Pancreas (tissue), 10 donors: ENCODE measurements at regions not wholly inside any gene's neighbourhood (a gene's known extent, or its start where the extent isn't known, plus 50 kb on each side); places are given as distances from the start of the nearest gene placed in this dataset.

ENCODE experiments used
- ATAC-seq, 4 donors: fragments of 200-7000 bp; cut with Tn5 transposase; one replicate each; pipeline versions ENCODE4 v1.8.0 to v1.9.1; 2020; ENCODE audit warnings: mild to moderate bottlenecking in 4 of 4, moderate library complexity in 4 of 4
- DNase-seq, 6 donors: peaks; one replicate each; pipeline ENCODE4 v3.0.0-alpha.2; 2020
- FAIRE-seq: peaks from 2 replicates; lab custom pipeline; 2012; peaks lifted over from hg19 to GRCh38; lab: Jason Lieb, UNC
- H3K27ac ChIP-seq, 4 donors: fragments of 200-600 bp; sonication (generic); 1 replicate in 3 of 4; 2 replicates in 1 of 4; pipeline versions ENCODE4 v1.5.0 to v1.8.0; 2020
- H3K27me3 ChIP-seq, 4 donors: fragments of 200-600 bp; one replicate each; pipeline ENCODE4 v1.8.0; 2021
- H3K36me3 ChIP-seq, 3 donors: fragments of 200-600 bp; sonication (generic) in 1 of 3; one replicate each; pipeline versions ENCODE4 v1.5.0 to v1.8.0; 2020 to 2021
- H3K4me1 ChIP-seq, 3 donors: fragments of 200-600 bp; one replicate each; pipeline ENCODE4 v1.8.0; 2021
- H3K4me3 ChIP-seq, 4 donors: fragments of 200-600 bp; sonication (generic) in 2 of 4; one replicate each; pipeline versions ENCODE4 v1.5.0 to v1.8.0; 2020 to 2021
- H3K9me3 ChIP-seq, 4 donors: fragments of 200-600 bp; one replicate each; pipeline ENCODE4 v1.8.0; 2021
- WGBS, 2 donors: extraction: QIAGEN DNeasy Blood & Tissue Kit; methylation state at CpG; one replicate each; pipeline ENCODE4 v1.1.7; 2013; 5-methylcytosine and 5-hydroxymethylcytosine counted together
- intact Hi-C, 3 donors: fragments of 100-400 bp; cut with DNase I; formaldehyde crosslinking; loops; one replicate each; pipeline versions ENCODE4 v1.11.1 to v1.14.2; 2022
- TF ChIP-seq, protein P1 (sequence below), 4 donors: fragments of 200-600 bp; sonication (generic) in 3 of 4; IDR thresholded peaks; one replicate each; pipeline versions ENCODE4 v1.5.0 to v1.8.0; 2021; ENCODE audit warnings: antibody characterized with exemption in 4 of 4
- donor health status: healthy with polysubstance abuse.
- donor health status: DM: no; HTN: no; CAD: no; lungs with moderate emphysema.
- donor health status: DM: no; HTN: no; CAD: no.
- donor health status: control.
- donor health status: control.
- donor health status: Bipolar disorder and iron deficiency.
- donor health status: DM: yes; HTN: yes; CAD: no.
- donor health status: DM: no; HTN: no; CAD: no.
- donor health status: DM: no; HTN: no; CAD: no.
- donor health status: DM: yes; HTN: yes; CAD: no.

DNA sequence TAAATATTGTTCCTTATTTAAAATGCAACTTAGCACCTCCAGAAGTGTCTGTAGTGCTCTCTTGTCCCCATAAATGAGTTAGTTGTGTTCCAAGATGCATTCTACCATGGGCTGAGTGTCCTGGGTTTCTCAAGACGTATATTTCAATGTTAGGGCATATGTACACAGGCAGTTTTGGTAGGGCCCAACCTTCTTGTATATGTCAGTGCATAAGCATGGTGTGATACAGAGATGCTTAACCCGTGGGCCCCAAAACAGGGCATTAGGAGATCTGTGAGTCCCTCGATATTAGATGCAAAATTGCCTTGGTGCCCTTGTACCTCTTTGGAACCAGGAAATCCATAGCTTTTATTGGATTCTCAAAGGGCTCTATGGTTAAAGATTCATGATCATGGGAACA lies 91.5 kb upstream of the HIVEP1 start:
- H3K27me3 ChIP-seq, result no peaks in the 10 kb centered on the region
- no peak overlapping the region for H3K27ac ChIP-seq
- DNase-seq, result no peak
- ATAC-seq, result no peak
- H3K36me3 ChIP-seq, result no peaks in the 10 kb centered on the region
- H3K9me3 ChIP-seq, result no peaks in the 10 kb centered on the region
- WGBS, 2 donors, result 86 to 95% methylated on average over 3 of the region's 3 CpGs
- TF ChIP-seq, protein P1, sequence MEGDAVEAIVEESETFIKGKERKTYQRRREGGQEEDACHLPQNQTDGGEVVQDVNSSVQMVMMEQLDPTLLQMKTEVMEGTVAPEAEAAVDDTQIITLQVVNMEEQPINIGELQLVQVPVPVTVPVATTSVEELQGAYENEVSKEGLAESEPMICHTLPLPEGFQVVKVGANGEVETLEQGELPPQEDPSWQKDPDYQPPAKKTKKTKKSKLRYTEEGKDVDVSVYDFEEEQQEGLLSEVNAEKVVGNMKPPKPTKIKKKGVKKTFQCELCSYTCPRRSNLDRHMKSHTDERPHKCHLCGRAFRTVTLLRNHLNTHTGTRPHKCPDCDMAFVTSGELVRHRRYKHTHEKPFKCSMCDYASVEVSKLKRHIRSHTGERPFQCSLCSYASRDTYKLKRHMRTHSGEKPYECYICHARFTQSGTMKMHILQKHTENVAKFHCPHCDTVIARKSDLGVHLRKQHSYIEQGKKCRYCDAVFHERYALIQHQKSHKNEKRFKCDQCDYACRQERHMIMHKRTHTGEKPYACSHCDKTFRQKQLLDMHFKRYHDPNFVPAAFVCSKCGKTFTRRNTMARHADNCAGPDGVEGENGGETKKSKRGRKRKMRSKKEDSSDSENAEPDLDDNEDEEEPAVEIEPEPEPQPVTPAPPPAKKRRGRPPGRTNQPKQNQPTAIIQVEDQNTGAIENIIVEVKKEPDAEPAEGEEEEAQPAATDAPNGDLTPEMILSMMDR (IDR thresholded peaks at IDR 0.05), result no peak
- intact Hi-C loops, result no loop called here
- no peak overlapping the region for H3K4me3 ChIP-seq
- FAIRE-seq, result no peak
- no peaks in the 10 kb centered on the region for H3K4me1 ChIP-seq

DNA sequence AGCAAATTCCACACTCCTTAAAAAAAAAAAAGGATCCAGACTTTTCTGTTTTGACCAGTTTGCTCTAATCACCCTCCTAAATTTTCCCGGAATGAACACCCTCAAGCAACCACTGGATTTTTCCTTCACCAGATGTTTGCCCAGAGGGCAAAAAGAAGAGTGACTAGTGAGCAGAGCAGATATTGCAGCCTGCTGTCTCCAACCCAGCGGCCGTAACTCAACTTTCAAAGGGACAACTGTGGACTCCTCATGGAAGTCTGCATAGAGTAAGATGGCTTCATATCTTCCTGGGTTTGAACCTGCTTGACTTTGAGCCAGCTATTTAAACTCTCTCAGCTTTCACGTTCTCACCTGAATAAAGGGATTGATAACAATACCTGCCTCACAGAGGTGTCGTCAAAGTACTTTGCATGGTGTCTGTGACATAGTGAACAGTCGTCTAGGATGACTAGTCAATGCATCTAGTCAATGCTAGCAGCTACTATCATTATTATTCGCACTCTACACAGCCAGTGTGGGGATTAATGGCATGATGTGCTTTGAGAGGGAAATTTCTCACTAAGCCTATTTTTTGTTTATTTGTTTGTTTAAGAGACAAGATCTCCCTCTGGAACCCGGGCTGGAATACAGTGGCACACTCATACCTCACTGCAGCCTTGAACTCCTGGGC lies 92.2 kb upstream of the HIVEP1 start:
- H3K9me3 ChIP-seq, result no peaks in the 10 kb centered on the region
- no peaks in the 10 kb centered on the region for H3K27me3 ChIP-seq
- intact Hi-C loops, result no loop called here
- H3K27ac ChIP-seq, result no peak overlapping the region
- no peak for DNase-seq
- no peaks in the 10 kb centered on the region for H3K4me1 ChIP-seq
- no peak for ATAC-seq
- WGBS, 2 donors, result 78 to 84% methylated on average over 8 of the region's 8 CpGs
- TF ChIP-seq, protein P1 (IDR thresholded peaks at IDR 0.05), result no peak
- H3K4me3 ChIP-seq, result no peak overlapping the region
- no peaks in the 10 kb centered on the region for H3K36me3 ChIP-seq
- FAIRE-seq, result no peak

DNA sequence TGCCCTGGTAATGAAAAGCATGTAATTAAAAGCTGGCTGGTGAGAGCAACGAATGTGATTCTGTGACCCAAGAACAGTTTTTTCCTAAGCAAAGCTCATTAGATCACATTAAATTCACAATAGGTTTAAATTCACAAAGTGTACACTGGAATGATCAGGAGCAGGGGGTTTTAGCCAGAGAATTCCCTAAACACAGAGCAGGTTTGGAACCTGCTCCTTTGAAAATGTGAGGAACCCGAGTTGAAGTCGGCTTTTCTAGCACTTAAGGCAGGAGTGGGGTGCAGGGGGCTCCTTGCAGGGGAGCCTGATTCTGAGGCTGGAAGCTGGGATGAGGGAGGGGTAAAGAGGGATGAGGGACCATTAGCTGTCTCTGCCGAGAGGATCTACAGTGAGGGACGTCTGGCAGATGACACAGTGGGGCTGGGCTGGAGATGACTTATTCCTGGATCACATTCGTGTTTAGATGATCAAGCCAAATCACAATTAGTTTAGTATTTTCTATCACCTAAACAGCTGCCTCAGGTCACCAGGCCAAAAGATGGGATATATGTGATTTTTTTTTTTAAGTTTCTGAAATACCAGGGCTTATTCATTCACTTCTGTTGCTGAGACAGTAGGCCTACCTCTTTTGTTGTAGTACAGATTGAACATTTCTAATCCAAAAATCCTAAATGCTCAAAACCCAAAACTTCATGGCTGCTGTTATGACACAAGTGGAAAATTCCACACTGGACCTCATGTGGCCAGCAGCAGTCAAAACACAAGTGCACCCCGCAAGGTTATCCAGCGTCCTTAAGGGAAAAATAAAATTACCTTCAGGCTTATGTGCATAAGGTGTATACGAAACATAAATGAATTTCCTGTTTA lies 93.1 kb upstream of the HIVEP1 start:
- intact Hi-C loops, result no loop called here
- DNase-seq, result no peak

DNA sequence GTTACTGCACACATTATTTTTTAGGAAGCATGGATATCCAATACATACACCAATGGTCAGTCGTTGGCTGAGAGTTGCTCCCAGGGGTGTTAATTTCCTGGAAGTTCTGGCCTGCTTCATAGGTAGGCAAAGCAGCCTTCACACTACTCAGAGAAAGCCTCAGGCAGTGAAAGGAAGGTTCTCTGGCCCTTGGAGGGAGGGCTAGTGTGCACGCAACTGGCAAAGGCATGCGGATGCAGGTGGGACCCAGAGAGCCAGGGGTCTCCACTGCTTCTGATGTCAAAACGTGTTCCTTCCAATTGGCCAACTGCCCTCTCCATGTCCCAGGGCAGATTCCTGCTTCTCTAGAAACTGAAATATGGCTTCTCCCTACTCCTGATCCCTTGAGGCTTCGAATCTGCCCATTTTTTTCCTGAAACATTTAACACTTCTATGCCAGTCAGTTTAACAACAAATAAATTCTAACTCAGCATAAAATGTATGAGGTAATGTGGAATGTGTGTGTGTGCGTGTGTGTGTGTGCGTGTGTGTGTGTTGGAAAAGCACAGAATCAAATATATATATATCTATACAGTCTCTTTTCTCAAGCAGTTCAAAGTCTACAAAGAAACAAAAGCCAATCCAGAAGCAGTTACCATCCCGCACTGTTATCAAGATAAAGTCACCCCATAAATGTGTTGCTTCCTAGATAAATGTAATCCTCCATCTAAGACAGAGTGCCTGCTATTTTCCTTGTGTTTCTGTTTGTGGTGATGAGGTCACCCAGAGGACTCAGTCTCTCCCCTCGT lies 94.0 kb upstream of the HIVEP1 start:
- ATAC-seq (peak in 2 of 4 donors; percentile 24 to 74), DNase-seq (no peak), FAIRE-seq (no peak)
- Histone ChIP-seq H3K36me3 (no peaks in the 10 kb centered on the region), H3K27me3 (no peaks in the 10 kb centered on the region), H3K9me3 (no peaks in the 10 kb centered on the region), H3K4me3 (no peak overlapping the region), H3K4me1 (no peaks in the 10 kb centered on the region), H3K27ac (no peak overlapping the region)
- TF ChIP-seq, protein P1 (IDR thresholded peaks at IDR 0.05), result no peak
- intact Hi-C loops, result no loop called here
- WGBS, 2 donors, result 83% methylated on average over 9 of the region's 9 CpGs

More for the DNA sequence above, 93.1 kb upstream of the HIVEP1 start:
- FAIRE-seq, result no peak
- Histone ChIP-seq H3K4me1 (no peaks in the 10 kb centered on the region), H3K27ac (no peak overlapping the region), H3K9me3 (no peaks in the 10 kb centered on the region), H3K27me3 (no peaks in the 10 kb centered on the region), H3K36me3 (no peaks in the 10 kb centered on the region), H3K4me3 (no peak overlapping the region)
- ATAC-seq, result no peak
- TF ChIP-seq, protein P1 (IDR thresholded peaks at IDR 0.05), result no peak
- 83 to 85% methylated on average over 9 of the region's 9 CpGs for WGBS, 2 donors
